GM18519 (cell line): ENCODE measurements at regions not wholly inside any gene's neighbourhood (a gene's known extent, or its start where the extent isn't known, plus 50 kb on each side); places are given as distances from the start of the nearest gene placed in this dataset.

Experiments
- ATAC-seq: cut with Tn5 transposase; IDR thresholded peaks from one replicate; pipeline ENCODE4 v1.9.1; 2021; ENCODE audit warnings: mild to moderate bottlenecking, moderate library complexity; ENCODE audit not compliant: unreplicated experiment, low FRiP score

DNA sequence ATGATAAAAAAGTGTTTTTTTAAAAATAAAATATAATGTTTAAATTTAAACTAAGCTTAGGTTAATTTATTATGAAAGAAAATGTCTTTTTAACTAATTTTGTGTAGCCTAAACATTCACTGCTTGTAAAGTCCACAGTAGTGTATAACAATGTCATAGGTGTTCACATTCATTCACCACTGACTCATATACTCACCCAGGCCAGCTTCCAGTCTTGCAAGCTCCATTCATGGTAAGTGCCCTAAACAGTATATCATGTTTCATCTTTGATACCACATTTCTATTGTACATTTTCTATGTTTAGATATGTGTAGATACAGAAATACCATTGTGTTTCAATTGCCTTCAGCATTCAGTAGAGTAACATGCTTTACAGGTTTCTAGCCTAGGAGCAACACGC, 530.3 kb downstream of the EPHA5 start:
- no peak for ATAC-seq

DNA sequence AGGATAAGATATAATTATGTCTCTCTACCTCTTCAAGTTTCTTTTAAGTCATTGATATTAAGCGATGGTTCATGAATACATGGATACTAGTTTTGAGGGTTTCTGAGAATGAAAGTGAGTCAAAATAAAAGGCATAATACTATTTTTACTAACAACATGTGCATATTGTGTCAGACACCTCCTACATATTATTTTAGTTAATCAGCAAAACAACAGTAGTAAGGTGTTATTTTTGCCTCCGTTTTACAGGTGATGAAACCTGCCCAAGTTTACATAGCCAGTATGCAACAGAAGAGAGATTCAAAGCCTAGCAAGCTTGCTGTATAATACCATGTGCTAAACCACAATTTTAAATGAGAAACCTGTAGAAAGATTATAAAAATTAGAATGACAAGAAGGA, 544.1 kb downstream of the EPHA5 start:
- ATAC-seq = no peak

DNA sequence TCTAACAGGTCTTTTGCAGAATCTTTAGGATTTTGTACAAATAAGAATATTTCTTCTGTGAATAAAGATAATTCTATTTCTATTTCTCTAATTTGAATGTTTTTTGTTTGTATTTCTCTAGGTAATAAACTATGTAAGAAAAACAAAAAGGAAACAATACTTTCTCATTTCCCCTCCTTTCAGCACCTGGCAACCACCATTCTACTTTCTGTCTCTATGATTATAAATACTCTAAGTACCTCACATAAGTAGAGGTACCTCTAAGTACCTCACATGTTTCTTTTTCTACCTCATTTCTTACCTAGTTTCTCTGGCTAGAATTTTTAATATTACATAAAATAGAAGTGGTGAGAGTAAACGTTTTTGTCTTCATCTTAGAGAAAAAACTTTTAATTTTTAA, 550.0 kb downstream of the EPHA5 start:
- ATAC-seq = no peak

DNA sequence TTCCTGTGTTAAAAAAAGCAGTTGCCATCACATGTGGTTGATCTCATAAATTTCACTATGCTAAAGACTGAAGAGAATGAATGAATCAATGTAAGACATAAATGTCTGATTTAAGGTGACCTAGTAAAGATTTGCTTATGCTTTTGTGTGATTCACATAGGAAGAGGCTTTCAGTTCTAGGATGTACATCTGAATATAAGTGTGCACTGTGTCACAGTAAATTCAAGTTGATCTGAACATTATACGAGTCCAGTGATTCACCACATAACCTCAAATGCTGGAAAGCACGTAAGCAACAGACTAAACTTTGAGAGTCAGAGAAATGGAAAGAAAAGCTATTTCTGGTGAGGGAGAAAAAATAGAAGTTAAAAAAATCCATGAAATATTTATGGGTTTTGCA, 567.9 kb downstream of the EPHA5 start:
- no peak for ATAC-seq

DNA sequence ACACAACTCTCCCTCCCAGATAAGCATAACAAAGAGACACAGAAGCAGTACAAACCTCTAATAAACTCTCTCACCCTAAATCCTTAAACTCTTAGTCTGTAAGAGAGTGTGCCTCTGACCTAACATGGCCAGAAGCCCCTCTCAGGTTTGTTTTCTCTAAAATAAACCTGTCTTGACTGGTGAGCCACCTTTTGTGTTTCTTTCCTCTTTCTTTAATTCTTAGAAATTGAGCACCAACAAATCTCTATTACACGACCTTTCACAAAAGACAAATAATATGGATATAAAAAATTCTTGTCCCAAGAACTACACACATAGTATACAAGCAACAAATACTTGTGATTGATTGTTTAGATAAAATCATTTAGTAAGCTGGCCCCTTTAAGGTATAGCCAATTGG, 573.7 kb downstream of the EPHA5 start:
- ATAC-seq = no peak

GRCh38 chr4:65089666-65090065, 580.6 kb downstream of the EPHA5 start:
- ATAC-seq = no peak

- no peak for ATAC-seq
Measured at GRCh38 chr4:65083076-65083475, 587.2 kb downstream of the EPHA5 start.

DNA sequence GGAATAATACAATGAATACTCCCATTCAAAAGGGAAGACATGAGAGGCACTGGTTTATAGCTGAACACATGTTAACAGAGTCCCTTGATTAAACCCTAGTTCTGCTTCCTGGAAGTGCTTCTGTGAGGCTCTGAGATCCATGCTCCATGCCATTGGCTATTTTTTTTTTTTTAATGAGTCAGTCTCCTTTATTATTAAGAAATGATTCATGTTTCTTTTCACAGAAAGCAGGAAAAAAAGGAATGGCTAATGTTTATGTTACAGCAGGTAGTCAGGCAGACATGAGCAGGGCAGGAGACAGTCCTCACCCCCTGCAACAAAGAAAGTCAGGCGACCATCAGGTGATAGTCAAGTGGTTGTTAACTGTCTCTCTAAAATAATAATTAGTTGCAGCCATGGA, 598.7 kb downstream of the EPHA5 start:
- ATAC-seq = no peak

DNA sequence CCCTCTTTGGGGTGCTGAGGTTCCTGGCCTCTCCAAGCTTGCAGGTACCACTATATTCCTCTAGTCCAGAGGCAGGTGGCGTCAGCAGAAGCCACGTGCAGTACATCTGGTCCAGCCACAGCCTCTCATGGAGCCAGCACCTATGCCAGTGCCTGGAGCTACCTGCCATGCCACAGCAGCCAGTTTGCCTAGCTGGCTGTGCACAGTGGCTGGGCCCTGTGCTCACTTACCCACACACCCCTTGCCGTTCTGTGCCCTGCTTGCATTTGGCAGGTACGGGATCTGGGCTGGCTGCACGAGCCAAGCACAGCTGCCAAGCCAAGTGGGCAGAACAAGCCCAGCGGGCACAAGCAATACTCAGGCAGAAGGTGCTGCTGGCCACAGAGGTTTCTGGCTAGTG, 601.1 kb downstream of the EPHA5 start:
- ATAC-seq = no peak

- ATAC-seq = no peak
Measured at GRCh38 chr4:65066106-65066505, 604.2 kb downstream of the EPHA5 start.

GRCh38 chr4:65063601-65064000, 606.7 kb downstream of the EPHA5 start:
- no peak for ATAC-seq

DNA sequence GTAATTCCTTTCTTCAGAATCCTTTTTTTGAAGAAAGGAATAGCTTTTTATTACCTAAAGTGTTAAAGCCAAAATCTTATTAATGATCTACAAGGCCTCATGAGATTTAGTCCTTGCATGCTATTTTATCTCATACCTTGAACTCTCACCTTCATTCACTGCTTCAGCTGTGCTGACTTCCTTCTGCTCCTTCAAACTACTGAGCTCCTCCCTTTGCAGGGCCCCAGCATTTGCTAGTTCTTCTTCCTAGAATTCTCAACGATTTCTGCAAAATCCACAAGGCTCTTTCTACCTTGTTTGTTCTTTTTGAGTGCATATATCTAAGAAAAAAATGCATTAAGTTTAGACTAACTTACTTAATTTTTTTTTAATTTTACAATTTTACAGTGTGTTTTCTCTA, 619.5 kb downstream of the EPHA5 start:
- ATAC-seq = no peak

- no peak for ATAC-seq
Measured at GRCh38 chr4:65046192-65047133, 623.8 kb downstream of the EPHA5 start.

GRCh38 chr4:65033899-65034298, 624.6 kb upstream of the TECRL start:
- no peak for ATAC-seq

GRCh38 chr4:65028592-65028991, 619.3 kb upstream of the TECRL start:
- ATAC-seq = no peak

GRCh38 chr4:65023883-65024670, 614.8 kb upstream of the TECRL start:
- ATAC-seq = no peak

DNA sequence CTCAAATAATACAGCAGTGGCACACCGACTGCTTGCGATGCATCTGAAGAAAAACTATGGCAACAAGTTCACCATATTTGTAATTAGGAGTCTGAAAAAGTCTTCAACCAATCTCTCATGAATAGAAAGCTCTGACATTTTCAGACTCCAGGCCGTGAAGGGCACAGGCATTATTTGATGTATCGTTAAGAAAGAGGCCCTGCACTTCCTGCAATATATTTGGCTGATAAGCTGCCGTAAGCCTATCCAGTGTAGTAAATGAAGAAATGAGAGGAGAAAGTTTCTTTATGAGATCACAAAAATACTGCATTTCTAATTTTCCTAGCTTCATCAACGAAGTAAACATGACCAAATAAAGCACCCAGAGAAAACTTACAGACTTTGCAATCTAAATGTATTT, 613.8 kb upstream of the TECRL start:
- no peak for ATAC-seq

GRCh38 chr4:65021737-65022136, 612.5 kb upstream of the TECRL start:
- no peak for ATAC-seq

DNA sequence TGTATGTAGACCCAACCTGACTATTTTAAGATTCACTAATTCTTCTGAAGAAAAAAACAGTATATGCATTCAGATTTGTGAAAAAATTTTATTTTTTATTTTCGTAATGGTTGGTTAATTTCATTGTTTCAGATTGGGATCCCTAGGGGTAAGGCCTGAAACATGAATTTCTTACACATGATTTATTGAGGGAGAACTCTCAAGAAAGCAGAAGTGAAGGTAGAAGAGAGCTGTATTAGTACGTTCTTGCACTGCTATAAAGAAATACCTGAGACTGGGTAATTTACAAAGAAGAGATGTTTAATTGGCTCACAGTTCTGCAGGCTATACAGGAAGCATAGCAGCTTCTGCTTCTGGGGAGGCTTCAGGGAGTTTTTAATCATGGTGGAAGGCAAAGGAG, 611.9 kb upstream of the TECRL start:
- ATAC-seq = no peak

- ATAC-seq = no peak
Measured at GRCh38 chr4:65019775-65020174, 610.5 kb upstream of the TECRL start.

GRCh38 chr4:65018313-65018712, 609.1 kb upstream of the TECRL start:
- ATAC-seq = no peak

GRCh38 chr4:65014078-65014477, 604.8 kb upstream of the TECRL start:
- no peak for ATAC-seq
